ENCODE measurements at regions not wholly inside any gene's neighbourhood (a gene's known extent, or its start where the extent isn't known, plus 50 kb on each side); places are given as distances from the start of the nearest gene placed in this dataset.

GRCh38 chr12:21993438-21993981 is 52.3 kb upstream of the ABCC9 start:
- Histone ChIP-seq H3K4me2 (ENCODE audit: low read depth, low read length, poor library complexity, severe bottlenecking) (no peak overlapping the region), H3K4me3 (ENCODE audit: low read length, poor library complexity, severe bottlenecking) (no peak overlapping the region), H3K27me3 (ENCODE audit: insufficient read depth, low read length, poor library complexity, severe bottlenecking) (peaks cover 6% of the 10 kb centered on the region), H3K9me3 (ENCODE audit: insufficient read depth, low read depth, low read length) (no peaks in the 10 kb centered on the region), H3K4me1 (ENCODE audit: insufficient read depth, low read length, poor library complexity, severe bottlenecking) (no peaks in the 10 kb centered on the region), H3K79me2 (ENCODE audit: insufficient read depth, low read length) (no peaks in the 10 kb centered on the region), H3K9me2 (replicated peaks; ENCODE audit: low read depth, low read length) (no peaks in the 10 kb centered on the region), H3K36me3 (ENCODE audit: insufficient read depth, low read length) (no peaks in the 10 kb centered on the region), H3F3A (ENCODE audit: low read depth) (no peaks in the 10 kb centered on the region), H2AFZ (ENCODE audit: low read length) (peak overlapping the region; percentile 88; the same call in 1 of the 2 replicates), H3K9ac (ENCODE audit: low read depth, low read length, poor library complexity, severe bottlenecking) (no peak overlapping the region), H4K20me1 (ENCODE audit: insufficient read depth, low read length, poor library complexity, severe bottlenecking) (no peaks in the 10 kb centered on the region)
- TF ChIP-seq EZH2phosphoT487 (IDR thresholded peaks at IDR 0.05; ENCODE audit: borderline replicate concordance) (no peak), CTCF (conservative IDR thresholded peaks at IDR 0.05; ENCODE audit: low read length) (no peak)

- Histone ChIP-seq H4K20me1 (ENCODE audit: insufficient read depth, low read length, poor library complexity, severe bottlenecking) (no peaks in the 10 kb centered on the region), H3K9me3 (ENCODE audit: insufficient read depth, low read depth, low read length) (no peaks in the 10 kb centered on the region), H3K4me2 (ENCODE audit: low read depth, low read length, poor library complexity, severe bottlenecking) (no peak overlapping the region), H3K9me2 (replicated peaks; ENCODE audit: low read depth, low read length) (no peaks in the 10 kb centered on the region), H3K4me3 (ENCODE audit: low read length, poor library complexity, severe bottlenecking) (no peak overlapping the region), H3K79me2 (ENCODE audit: insufficient read depth, low read length) (no peaks in the 10 kb centered on the region), H3K4me1 (ENCODE audit: insufficient read depth, low read length, poor library complexity, severe bottlenecking) (no peaks in the 10 kb centered on the region), H3K27me3 (ENCODE audit: insufficient read depth, low read length, poor library complexity, severe bottlenecking) (peaks cover 6% of the 10 kb centered on the region), H2AFZ (ENCODE audit: low read length) (peak overlapping the region; percentile 88), H3F3A (ENCODE audit: low read depth) (no peaks in the 10 kb centered on the region), H3K36me3 (ENCODE audit: insufficient read depth, low read length) (no peaks in the 10 kb centered on the region), H3K9ac (ENCODE audit: low read depth, low read length, poor library complexity, severe bottlenecking) (no peak overlapping the region)
- TF ChIP-seq EZH2phosphoT487 (IDR thresholded peaks at IDR 0.05; ENCODE audit: borderline replicate concordance) (no peak), CTCF (conservative IDR thresholded peaks at IDR 0.05; ENCODE audit: low read length) (no peak)
Observed at GRCh38 chr12:21992823-21993222, 51.6 kb upstream of the ABCC9 start.

GRCh38 chr12:21991526-21991925 is 50.3 kb upstream of the ABCC9 start:
- no peaks in the 10 kb centered on the region for H3K4me1 ChIP-seq (ENCODE audit: insufficient read depth, low read length, poor library complexity, severe bottlenecking)
- no peaks in the 10 kb centered on the region for H3K36me3 ChIP-seq (ENCODE audit: insufficient read depth, low read length)
- H3K9me3 ChIP-seq (ENCODE audit: insufficient read depth, low read depth, low read length) = no peaks in the 10 kb centered on the region
- no peaks in the 10 kb centered on the region for H3F3A ChIP-seq (ENCODE audit: low read depth)
- H3K4me2 ChIP-seq (ENCODE audit: low read depth, low read length, poor library complexity, severe bottlenecking) = no peak overlapping the region
- H3K79me2 ChIP-seq (ENCODE audit: insufficient read depth, low read length) = no peaks in the 10 kb centered on the region
- no peaks in the 10 kb centered on the region for H3K9me2 ChIP-seq (replicated peaks; ENCODE audit: low read depth, low read length)
- TF ChIP-seq CTCF (conservative IDR thresholded peaks at IDR 0.05; ENCODE audit: low read length) (no peak), EZH2phosphoT487 (IDR thresholded peaks at IDR 0.05; ENCODE audit: borderline replicate concordance) (no peak)
- H2AFZ ChIP-seq (ENCODE audit: low read length) = no peak overlapping the region
- H3K4me3 ChIP-seq (ENCODE audit: low read length, poor library complexity, severe bottlenecking) = no peak overlapping the region
- H3K9ac ChIP-seq (ENCODE audit: low read depth, low read length, poor library complexity, severe bottlenecking) = no peak overlapping the region
- peaks cover 8% of the 10 kb centered on the region for H3K27me3 ChIP-seq (ENCODE audit: insufficient read depth, low read length, poor library complexity, severe bottlenecking)
- H4K20me1 ChIP-seq (ENCODE audit: insufficient read depth, low read length, poor library complexity, severe bottlenecking) = no peaks in the 10 kb centered on the region
